IMR-90 (cell line): ENCODE measurements at regions not wholly inside any gene's neighbourhood (a gene's known extent, or its start where the extent isn't known, plus 50 kb on each side); places are given as distances from the start of the nearest gene placed in this dataset.

ENCODE experiments used
- ATAC-seq: fragments of 200-7000 bp; cut with Tn5 transposase; 2 replicates; pipeline ENCODE4 v1.9.1; 2020; ENCODE audit warnings: low read depth, mild to moderate bottlenecking, moderate library complexity
- BruUV-seq: library from RNA; stranded (reverse); fragments of 400-500 nt; replicated peaks from 2 replicates; lab custom pipeline; 2021; lab: Mats Ljungman, UMichigan
- CTCF ChIA-PET: fragments of 300-600 bp; formaldehyde crosslinking; extraction: SDS; loops from one replicate; lab custom pipeline; 2021; ENCODE audit warnings: antibody characterized with exemption; lab: Yijun Ruan, JAX
- POLR2A ChIA-PET: fragments of 300-600 bp; sonication (Branson Sonifier 250); formaldehyde crosslinking; loops from one replicate; lab custom pipeline; 2022; ENCODE audit warnings: antibody characterized with exemption; ENCODE audit not compliant: unreplicated experiment; lab: Charles Lee
- DNase-seq: peaks from one replicate; pipeline ENCODE4 v3.0.0; 2013
- H2AFZ ChIP-seq: replicated peaks from 2 replicates; pipeline ENCODE3; 2013; ENCODE audit warnings: low read length, mild to moderate bottlenecking; ENCODE audit not compliant: poor library complexity
- H2AK5ac ChIP-seq: 2 replicates; pipeline ENCODE4 v1.6.1; 2013; ENCODE audit warnings: low read depth, low read length, inconsistent platforms
- H2AK9ac ChIP-seq: replicated peaks from 2 replicates; pipeline ENCODE3; 2013; ENCODE audit warnings: mild to moderate bottlenecking, low read depth, low read length, moderate library complexity; ENCODE audit not compliant: poor library complexity
- H2BK120ac ChIP-seq: 2 replicates; pipeline ENCODE4 v1.6.1; 2013; ENCODE audit warnings: low read depth, low read length, inconsistent platforms
- H2BK15ac ChIP-seq: 3 replicates; pipeline ENCODE4 v1.6.1; 2013; ENCODE audit warnings: low read depth, low read length, inconsistent platforms
- H2BK20ac ChIP-seq: 2 replicates; pipeline ENCODE4 v1.6.1; 2013; ENCODE audit warnings: low read depth, mild to moderate bottlenecking, inconsistent platforms, low read length, moderate library complexity
- H2BK5ac ChIP-seq: 2 replicates; pipeline ENCODE4 v1.6.1; 2013; ENCODE audit warnings: mild to moderate bottlenecking, low read depth, low read length, inconsistent platforms; ENCODE audit not compliant: poor library complexity, severe bottlenecking
- H3K14ac ChIP-seq: replicated peaks from 2 replicates; pipeline ENCODE4 v1.6.1; 2013; ENCODE audit warnings: low read depth, low read length, inconsistent platforms
- H3K18ac ChIP-seq: 2 replicates; pipeline ENCODE4 v1.6.1; 2013; ENCODE audit warnings: low read depth, low read length, control low read depth
- H3K23ac ChIP-seq: 2 replicates; pipeline ENCODE4 v1.6.1; 2013; ENCODE audit warnings: low read depth, low read length, inconsistent platforms
- H3K27ac ChIP-seq: 2 replicates; pipeline ENCODE4 v1.5.1; 2013; ENCODE audit warnings: mild to moderate bottlenecking, control low read depth, low read length; ENCODE audit not compliant: insufficient read depth
- H3K27me3 ChIP-seq: 2 replicates; pipeline ENCODE4 v1.6.1; 2013; ENCODE audit warnings: low read length; ENCODE audit not compliant: control insufficient read depth, insufficient read depth
- H3K36me3 ChIP-seq: 2 replicates; pipeline ENCODE4 v1.6.1; 2013; ENCODE audit warnings: low read length, mixed read lengths; ENCODE audit not compliant: control insufficient read depth, insufficient read depth
- H3K4ac ChIP-seq: 2 replicates; pipeline ENCODE4 v1.6.1; 2013; ENCODE audit warnings: low read depth, low read length, inconsistent platforms
- H3K4me1 ChIP-seq: 2 replicates; pipeline ENCODE4 v1.6.1; 2013; ENCODE audit warnings: low read length, mixed read lengths; ENCODE audit not compliant: control insufficient read depth, insufficient read depth
- H3K4me2 ChIP-seq: 2 replicates; pipeline ENCODE4 v1.6.1; 2013; ENCODE audit warnings: low read depth, mild to moderate bottlenecking, control low read depth, low read length, moderate library complexity
- H3K4me3 ChIP-seq: 2 replicates; pipeline ENCODE4 v1.5.1; 2013; ENCODE audit warnings: low read depth, mild to moderate bottlenecking, control low read depth, low read length, moderate library complexity; ENCODE audit not compliant: insufficient read depth
- H3K56ac ChIP-seq: 2 replicates; pipeline ENCODE4 v1.6.1; 2013; ENCODE audit warnings: low read length, inconsistent platforms; ENCODE audit not compliant: insufficient read depth; ENCODE audit errors: extremely low read depth
- H3K79me1 ChIP-seq, 2 experiments: 2 replicates each; pipeline ENCODE4 v1.6.1; 2013; ENCODE audit warnings: low read length in 2 of 2, inconsistent platforms in 1 of 2, low read depth in 1 of 2
- H3K9ac ChIP-seq: 2 replicates; pipeline ENCODE4 v1.6.1; 2013; ENCODE audit warnings: low read depth, low read length, control low read depth
- H3K9me1 ChIP-seq: 2 replicates; pipeline ENCODE4 v1.6.1; 2013; ENCODE audit warnings: low read length, inconsistent platforms; ENCODE audit not compliant: insufficient read depth
- H3K9me3 ChIP-seq: 2 replicates; pipeline ENCODE4 v1.6.1; 2013; ENCODE audit warnings: low read length; ENCODE audit not compliant: control insufficient read depth, insufficient read depth
- H4K20me1 ChIP-seq: 2 replicates; pipeline ENCODE4 v1.6.1; 2013; ENCODE audit warnings: low read length, inconsistent platforms; ENCODE audit not compliant: insufficient read depth
- H4K5ac ChIP-seq: 2 replicates; pipeline ENCODE4 v1.6.1; 2013; ENCODE audit warnings: mild to moderate bottlenecking, low read depth, low read length, control low read depth
- H4K8ac ChIP-seq, 2 experiments: 2 replicates each; pipeline ENCODE4 v1.6.1; 2013; ENCODE audit warnings: low read depth in 2 of 2, low read length in 2 of 2, control low read depth in 1 of 2, inconsistent platforms in 1 of 2
- H4K91ac ChIP-seq: 2 replicates; pipeline ENCODE4 v1.6.1; 2013; ENCODE audit warnings: low read depth, low read length, inconsistent platforms; ENCODE audit not compliant: insufficient read depth
- FOS ChIP-seq: fragments of 150-350 bp; IDR thresholded peaks from 2 replicates; pipeline ENCODE4 v1.6.1; 2016; ENCODE audit warnings: low read depth, low read length
- MAFK ChIP-seq: IDR thresholded peaks from 2 replicates; pipeline ENCODE4 v1.6.1; 2012; ENCODE audit warnings: low read depth, low read length, improper control_type of control experiment
- USF2 ChIP-seq: fragments of 150-350 bp; IDR thresholded peaks from 2 replicates; pipeline ENCODE4 v1.6.1; 2017; ENCODE audit warnings: mild to moderate bottlenecking, antibody characterized with exemption, low read length, low read depth
- WGBS, 2 experiments: methylation state at CpG; one replicate each; pipeline versions ENCODE4 v1.1.5 to v1.1.7; 2013; ENCODE audit warnings: missing lambda C conversion rate in 2 of 2; ENCODE audit not compliant: insufficient read length in 1 of 2; ENCODE audit errors: extremely low coverage in 2 of 2; 5-methylcytosine and 5-hydroxymethylcytosine counted together
- dilution Hi-C: fragments of 300-500 bp; cut with HindIII; formaldehyde crosslinking; loops from one replicate; pipeline ENCODE4 v1.14.3; 2018; ENCODE audit warnings: low sequenced_read_pairs; ENCODE audit not compliant: unreplicated experiment
- in situ Hi-C: fragments of 300-500 bp; cut with MboI; formaldehyde crosslinking; loops from 3 replicates; pipeline ENCODE4 v1.14.3; 2019; ENCODE audit warnings: low sequenced_read_pairs, inconsistent platforms, mixed read lengths
- intact Hi-C: fragments of 100-400 bp; cut with micrococcal nuclease; formaldehyde crosslinking; loops from 2 replicates; pipeline ENCODE4 v1.10.0; 2022
- TF ChIP-seq, protein P1 (sequence below): conservative IDR thresholded peaks from 2 replicates; pipeline ENCODE4 v1.5.1; 2012; ENCODE audit warnings: mild to moderate bottlenecking, low read depth, low read length, improper control_type of control experiment

GRCh38 chr2:136532171-136532570 lies 233.2 kb upstream of the THSD7B start:
- Histone ChIP-seq H2BK20ac (no peak overlapping the region), H3K9me3 (peaks cover 30% of the 10 kb centered on the region), H3K79me1 (no peaks in the 10 kb centered on the region), H3K27me3 (no peaks in the 10 kb centered on the region), H3K4me2 (no peak overlapping the region), H3K9me1 (no peaks in the 10 kb centered on the region), H3K27ac (no peak overlapping the region), H3K4me3 (no peak overlapping the region), H3K36me3 (no peaks in the 10 kb centered on the region), H3K23ac (no peak overlapping the region), H3K4ac (no peak overlapping the region), H4K5ac (no peak overlapping the region), H4K91ac (no peak overlapping the region), H3K14ac (no peak overlapping the region), H4K8ac (no peak overlapping the region), H2AFZ (no peak overlapping the region), H4K20me1 (no peaks in the 10 kb centered on the region), H3K4me1 (no peaks in the 10 kb centered on the region), H3K18ac (no peak overlapping the region), H3K56ac (no peak overlapping the region), H2BK15ac (no peak overlapping the region), H2BK5ac (no peak overlapping the region), H3K9ac (no peak overlapping the region), H2AK5ac (no peak overlapping the region), H2BK120ac (no peak overlapping the region), H2AK9ac (no peak overlapping the region)
- WGBS, 2 experiments, result no CpG with 5 or more reads among the region's 2 CpGs
- dilution Hi-C loops (no loop called here), in situ Hi-C loops (no loop called here), intact Hi-C loops (no loop called here)
- ChIA-PET POLR2A (no interaction called here), CTCF (no interaction called here)
- DNase-seq (no peak), ATAC-seq (no peak)
- TF ChIP-seq MAFK, result peak; percentile 28; the same call in 1 of the 2 replicates
- no peak for TF ChIP-seq FOS
- TF ChIP-seq, protein P1, sequence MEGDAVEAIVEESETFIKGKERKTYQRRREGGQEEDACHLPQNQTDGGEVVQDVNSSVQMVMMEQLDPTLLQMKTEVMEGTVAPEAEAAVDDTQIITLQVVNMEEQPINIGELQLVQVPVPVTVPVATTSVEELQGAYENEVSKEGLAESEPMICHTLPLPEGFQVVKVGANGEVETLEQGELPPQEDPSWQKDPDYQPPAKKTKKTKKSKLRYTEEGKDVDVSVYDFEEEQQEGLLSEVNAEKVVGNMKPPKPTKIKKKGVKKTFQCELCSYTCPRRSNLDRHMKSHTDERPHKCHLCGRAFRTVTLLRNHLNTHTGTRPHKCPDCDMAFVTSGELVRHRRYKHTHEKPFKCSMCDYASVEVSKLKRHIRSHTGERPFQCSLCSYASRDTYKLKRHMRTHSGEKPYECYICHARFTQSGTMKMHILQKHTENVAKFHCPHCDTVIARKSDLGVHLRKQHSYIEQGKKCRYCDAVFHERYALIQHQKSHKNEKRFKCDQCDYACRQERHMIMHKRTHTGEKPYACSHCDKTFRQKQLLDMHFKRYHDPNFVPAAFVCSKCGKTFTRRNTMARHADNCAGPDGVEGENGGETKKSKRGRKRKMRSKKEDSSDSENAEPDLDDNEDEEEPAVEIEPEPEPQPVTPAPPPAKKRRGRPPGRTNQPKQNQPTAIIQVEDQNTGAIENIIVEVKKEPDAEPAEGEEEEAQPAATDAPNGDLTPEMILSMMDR, result no peak
- no peak for TF ChIP-seq USF2
- no TSS peak for BruUV-seq
